HEK293 (cell line): ENCODE measurements at regions not wholly inside any gene's neighbourhood (a gene's known extent, or its start where the extent isn't known, plus 50 kb on each side); places are given as distances from the start of the nearest gene placed in this dataset.

Source experiments
- CTCF ChIA-PET: fragments of 350-600 bp; formaldehyde crosslinking; extraction: SDS; loops from one replicate; lab custom pipeline; 2021; ENCODE audit warnings: antibody characterized with exemption; lab: Yijun Ruan, JAX
- POLR2A ChIA-PET: fragments of 300-600 bp; formaldehyde crosslinking; extraction: SDS; loops from one replicate; lab custom pipeline; 2020; ENCODE audit warnings: antibody characterized with exemption, inconsistent platforms; lab: Yijun Ruan, JAX
- H3K27ac ChIP-seq: fragments of 200-500 bp; sonication (Bioruptor generic); 2 replicates; pipeline ENCODE4 v1.5.1; 2014; ENCODE audit warnings: low read depth, low read length, control low read depth, inconsistent platforms; ENCODE audit errors: extremely low read depth
- H3K36me3 ChIP-seq, 2 experiments: fragments of 200-500 bp in 1 of 2; sonication (Bioruptor generic) in 1 of 2; 1 replicate in 1 of 2; 2 replicates in 1 of 2; pipeline ENCODE4 v1.5.1; 2014 to 2017; ENCODE audit warnings: inconsistent platforms in 2 of 2, low read length in 2 of 2; ENCODE audit not compliant: control insufficient read depth in 2 of 2, insufficient read depth in 1 of 2
- H3K4me1 ChIP-seq: fragments of 200-500 bp; sonication (Bioruptor generic); 2 replicates; pipeline ENCODE4 v1.5.1; 2014; ENCODE audit warnings: mild to moderate bottlenecking, low read length, inconsistent platforms; ENCODE audit not compliant: control insufficient read depth, insufficient read depth
- H3K4me3 ChIP-seq: 2 replicates; pipeline ENCODE4 v1.5.1; 2011; ENCODE audit warnings: low read depth, mild to moderate bottlenecking, control low read depth, low read length, moderate library complexity
- H3K9me3 ChIP-seq: fragments of 200-500 bp; sonication (Bioruptor generic); 2 replicates; pipeline ENCODE4 v1.5.1; 2014; ENCODE audit warnings: low read depth, low read length, inconsistent platforms; ENCODE audit not compliant: control insufficient read depth, insufficient read depth
- EGR2 ChIP-seq: fragments of 450-650 bp; formaldehyde crosslinking; IDR thresholded peaks from 2 replicates; pipeline ENCODE4 v1.5.1; 2016; ENCODE audit warnings: low read depth, missing biosample characterization, missing genetic modification characterization
- MZF1 ChIP-seq: fragments of 450-650 bp; formaldehyde crosslinking; IDR thresholded peaks from 2 replicates; pipeline ENCODE4 v1.5.1; 2017; ENCODE audit warnings: missing biosample characterization, missing genetic modification characterization, borderline replicate concordance
- PBX3 ChIP-seq: sonication (generic); formaldehyde crosslinking; IDR thresholded peaks from 2 replicates; pipeline ENCODE4 v1.8.1; 2022; ENCODE audit warnings: mild to moderate bottlenecking, moderate library complexity, missing genetic modification reagents
- PRDM1 ChIP-seq: fragments of 450-650 bp; formaldehyde crosslinking; IDR thresholded peaks from 2 replicates; pipeline ENCODE4; 2016; ENCODE audit warnings: missing biosample characterization, missing genetic modification characterization
- TSHZ1 ChIP-seq: fragments of 450-650 bp; formaldehyde crosslinking; IDR thresholded peaks from 2 replicates; pipeline ENCODE4 v1.5.1; 2016; ENCODE audit warnings: missing biosample characterization, missing genetic modification characterization, borderline replicate concordance
- ZBTB10 ChIP-seq: fragments of 450-650 bp; formaldehyde crosslinking; IDR thresholded peaks from 2 replicates; pipeline ENCODE4 v1.5.1; 2016; ENCODE audit warnings: missing biosample characterization, missing genetic modification characterization
- ZBTB20 ChIP-seq: fragments of 450-650 bp; formaldehyde crosslinking; IDR thresholded peaks from 2 replicates; pipeline ENCODE4 v1.5.1; 2016; ENCODE audit warnings: missing biosample characterization, missing genetic modification characterization
- ZBTB48 ChIP-seq: fragments of 450-650 bp; formaldehyde crosslinking; IDR thresholded peaks from 2 replicates; pipeline ENCODE4 v1.5.1; 2016; ENCODE audit warnings: missing biosample characterization, missing genetic modification characterization
- ZBTB8A ChIP-seq: fragments of 450-650 bp; formaldehyde crosslinking; IDR thresholded peaks from 2 replicates; pipeline ENCODE4 v1.5.1; 2016; ENCODE audit warnings: missing biosample characterization, missing genetic modification characterization
- ZIC2 ChIP-seq: fragments of 450-650 bp; formaldehyde crosslinking; IDR thresholded peaks from 2 replicates; pipeline ENCODE4 v1.5.1; 2016; ENCODE audit warnings: missing biosample characterization, missing genetic modification characterization
- ZNF10 ChIP-seq: fragments of 450-650 bp; formaldehyde crosslinking; IDR thresholded peaks from 2 replicates; pipeline ENCODE4 v1.5.1; 2017; ENCODE audit warnings: missing biosample characterization, missing genetic modification characterization
- ZNF221 ChIP-seq: fragments of 450-650 bp; formaldehyde crosslinking; IDR thresholded peaks from 2 replicates; pipeline ENCODE4 v1.5.1; 2017; ENCODE audit warnings: missing biosample characterization, missing genetic modification characterization, borderline replicate concordance
- ZNF266 ChIP-seq: fragments of 450-650 bp; formaldehyde crosslinking; IDR thresholded peaks from 2 replicates; pipeline ENCODE4 v1.5.1; 2016; ENCODE audit warnings: missing biosample characterization, missing genetic modification characterization, low read depth
- ZNF48 ChIP-seq: fragments of 450-650 bp; formaldehyde crosslinking; IDR thresholded peaks from 2 replicates; pipeline ENCODE4 v1.5.1; 2016; ENCODE audit warnings: missing biosample characterization, missing genetic modification characterization
- ZNF629 ChIP-seq: fragments of 450-650 bp; formaldehyde crosslinking; IDR thresholded peaks from 2 replicates; pipeline ENCODE4 v1.5.1; 2017; ENCODE audit warnings: missing biosample characterization, missing genetic modification characterization
- ZNF677 ChIP-seq: fragments of 450-650 bp; IDR thresholded peaks from 2 replicates; pipeline ENCODE4 v1.5.0; 2018; ENCODE audit warnings: missing biosample characterization, mild to moderate bottlenecking, missing genetic modification characterization, moderate library complexity
- ZNF791 ChIP-seq: fragments of 450-650 bp; formaldehyde crosslinking; IDR thresholded peaks from 2 replicates; pipeline ENCODE4 v1.5.1; 2016; ENCODE audit warnings: missing biosample characterization, missing genetic modification characterization
- ZSCAN18 ChIP-seq: fragments of 450-650 bp; formaldehyde crosslinking; IDR thresholded peaks from 2 replicates; pipeline ENCODE4 v1.5.1; 2016; ENCODE audit warnings: missing biosample characterization, missing genetic modification characterization

- no peak for TF ChIP-seq ZIC2 (tag by site-specific recombination)
- no peak for TF ChIP-seq ZNF10 (tag by site-specific recombination)
Observed at GRCh38 chr12:67519484-67520433, 128.8 kb upstream of the DYRK2 start (continued).

- H3K4me1 ChIP-seq = peaks cover under 1% of the 10 kb centered on the region; the same call in 1 of the 2 replicates
- POLR2A ChIA-PET = no interaction called here
- H3K36me3 ChIP-seq = no peaks in the 10 kb centered on the region
- no peak overlapping the region for H3K4me3 ChIP-seq
- no peaks in the 10 kb centered on the region for H3K9me3 ChIP-seq
- TF ChIP-seq ZBTB20 (tag by site-specific recombination) (no peak), ZNF221 (tag by site-specific recombination) (no peak), ZSCAN18 (tag by site-specific recombination) (no peak), PRDM1 (tag by site-specific recombination) (no peak), ZNF677 (tag by site-specific recombination) (no peak), TSHZ1 (tag by site-specific recombination) (no peak), ZNF629 (tag by site-specific recombination) (no peak), ZBTB48 (tag by site-specific recombination) (no peak), ZBTB8A (tag by site-specific recombination) (no peak), ZBTB10 (tag by site-specific recombination) (no peak), MZF1 (tag by site-specific recombination) (no peak), ZNF266 (tag by site-specific recombination) (no peak), PBX3 (no peak), ZNF791 (tag by site-specific recombination) (no peak), EGR2 (tag by site-specific recombination) (no peak), ZNF48 (tag by site-specific recombination) (no peak)
- CTCF ChIA-PET = no interaction called here
- H3K27ac ChIP-seq = no peak overlapping the region
Observed at GRCh38 chr12:67520606-67521005, 127.9 kb upstream of the DYRK2 start.
